ENCODE measurements at regions not wholly inside any gene's neighbourhood (a gene's known extent, or its start where the extent isn't known, plus 50 kb on each side); places are given as distances from the start of the nearest gene placed in this dataset.

DNA sequence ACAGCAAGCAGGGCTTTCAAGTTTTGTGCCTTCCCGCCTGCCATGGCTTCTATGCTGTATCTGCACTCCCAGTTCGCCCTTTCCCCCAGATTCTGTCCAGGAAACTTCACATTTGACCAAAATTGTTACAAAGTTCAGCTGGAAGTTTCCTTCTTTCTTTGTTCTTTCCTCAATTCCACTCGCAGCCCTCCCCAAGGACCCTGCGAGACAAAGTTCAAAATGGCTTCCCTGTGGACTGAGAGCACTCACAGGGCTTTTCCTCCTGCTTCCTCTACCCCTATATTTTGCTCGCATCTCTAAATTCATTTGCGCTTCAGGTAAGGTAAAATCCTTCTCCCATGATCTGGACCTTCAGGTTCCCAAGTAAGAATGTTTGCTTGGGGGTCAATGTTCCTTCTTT is 1348.4 kb upstream of the B3GALT2 start:
- H3K4me3 ChIP-seq (ENCODE audit: low read depth, low read length) = no peak overlapping the region
- TF ChIP-seq, protein P1, sequence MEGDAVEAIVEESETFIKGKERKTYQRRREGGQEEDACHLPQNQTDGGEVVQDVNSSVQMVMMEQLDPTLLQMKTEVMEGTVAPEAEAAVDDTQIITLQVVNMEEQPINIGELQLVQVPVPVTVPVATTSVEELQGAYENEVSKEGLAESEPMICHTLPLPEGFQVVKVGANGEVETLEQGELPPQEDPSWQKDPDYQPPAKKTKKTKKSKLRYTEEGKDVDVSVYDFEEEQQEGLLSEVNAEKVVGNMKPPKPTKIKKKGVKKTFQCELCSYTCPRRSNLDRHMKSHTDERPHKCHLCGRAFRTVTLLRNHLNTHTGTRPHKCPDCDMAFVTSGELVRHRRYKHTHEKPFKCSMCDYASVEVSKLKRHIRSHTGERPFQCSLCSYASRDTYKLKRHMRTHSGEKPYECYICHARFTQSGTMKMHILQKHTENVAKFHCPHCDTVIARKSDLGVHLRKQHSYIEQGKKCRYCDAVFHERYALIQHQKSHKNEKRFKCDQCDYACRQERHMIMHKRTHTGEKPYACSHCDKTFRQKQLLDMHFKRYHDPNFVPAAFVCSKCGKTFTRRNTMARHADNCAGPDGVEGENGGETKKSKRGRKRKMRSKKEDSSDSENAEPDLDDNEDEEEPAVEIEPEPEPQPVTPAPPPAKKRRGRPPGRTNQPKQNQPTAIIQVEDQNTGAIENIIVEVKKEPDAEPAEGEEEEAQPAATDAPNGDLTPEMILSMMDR (IDR thresholded peaks at IDR 0.05; ENCODE audit: borderline replicate concordance, insufficient read depth, low read depth, low read length) = no peak

DNA sequence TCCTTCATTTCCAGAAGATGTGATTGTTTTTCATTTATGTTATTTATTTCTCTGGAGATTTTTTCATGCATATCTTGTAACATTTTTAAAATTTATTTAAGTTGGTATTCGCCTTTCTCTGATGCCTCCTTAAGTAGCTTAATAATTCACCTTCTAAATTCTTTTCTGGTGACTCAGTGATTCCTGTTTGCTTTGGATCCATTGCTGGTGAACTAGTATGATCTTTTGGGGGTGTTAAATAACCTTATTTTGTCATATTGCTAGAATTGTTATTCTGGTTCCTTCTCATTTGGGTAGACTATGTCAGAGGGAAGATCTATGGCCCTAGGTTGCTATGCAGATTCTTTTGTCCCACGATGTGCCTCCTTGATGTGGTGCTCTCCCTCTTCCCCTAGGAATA is 1347.2 kb upstream of the B3GALT2 start:
- H3K4me3 ChIP-seq (ENCODE audit: low read depth, low read length) = no peak overlapping the region
- TF ChIP-seq, protein P1 (IDR thresholded peaks at IDR 0.05; ENCODE audit: borderline replicate concordance, insufficient read depth, low read depth, low read length) = no peak

DNA sequence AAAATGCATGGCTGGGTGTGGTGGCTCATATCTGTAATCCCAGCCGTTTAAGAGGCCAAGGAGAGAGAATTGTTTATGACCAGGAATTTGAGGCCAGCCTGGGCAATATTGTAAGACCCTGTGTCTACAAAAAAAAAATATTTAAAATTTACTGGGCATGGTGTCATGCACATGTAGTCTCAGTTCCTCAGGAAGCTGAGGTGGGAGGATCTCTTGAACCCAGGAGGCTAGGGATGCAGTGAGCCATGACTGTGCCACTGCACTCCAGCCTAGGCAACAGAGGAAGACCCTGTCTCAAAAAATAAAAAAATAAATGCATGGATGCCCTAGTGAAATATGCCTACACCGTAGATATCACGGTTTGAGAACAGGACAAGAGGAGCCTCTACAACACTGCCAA is 1331.2 kb upstream of the B3GALT2 start:
- TF ChIP-seq, protein P1 (IDR thresholded peaks at IDR 0.05; ENCODE audit: borderline replicate concordance, insufficient read depth, low read depth, low read length) = no peak
- no peak overlapping the region for H3K4me3 ChIP-seq (ENCODE audit: low read depth, low read length)

DNA sequence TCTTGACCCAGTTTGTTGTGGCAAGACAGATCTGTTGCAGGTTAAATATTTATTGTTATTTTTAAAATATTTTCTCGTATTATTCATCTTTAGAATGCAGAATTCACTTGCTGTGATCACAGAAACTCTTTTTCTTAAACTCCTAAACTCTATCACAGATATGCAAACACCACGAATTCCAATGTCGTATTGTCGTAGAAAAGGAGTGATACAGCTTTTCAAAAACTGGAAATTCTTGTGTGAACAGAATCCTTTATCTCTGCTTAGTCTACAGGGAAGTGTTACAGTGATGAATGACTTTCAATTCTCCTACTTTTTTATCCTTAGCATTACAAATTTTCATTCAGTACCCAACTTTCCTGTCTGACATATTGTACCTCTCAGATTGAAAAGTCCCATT is 1329.5 kb upstream of the B3GALT2 start:
- H3K4me3 ChIP-seq (ENCODE audit: low read depth, low read length) = no peak overlapping the region
- TF ChIP-seq, protein P1 (IDR thresholded peaks at IDR 0.05; ENCODE audit: borderline replicate concordance, insufficient read depth, low read depth, low read length) = no peak

DNA sequence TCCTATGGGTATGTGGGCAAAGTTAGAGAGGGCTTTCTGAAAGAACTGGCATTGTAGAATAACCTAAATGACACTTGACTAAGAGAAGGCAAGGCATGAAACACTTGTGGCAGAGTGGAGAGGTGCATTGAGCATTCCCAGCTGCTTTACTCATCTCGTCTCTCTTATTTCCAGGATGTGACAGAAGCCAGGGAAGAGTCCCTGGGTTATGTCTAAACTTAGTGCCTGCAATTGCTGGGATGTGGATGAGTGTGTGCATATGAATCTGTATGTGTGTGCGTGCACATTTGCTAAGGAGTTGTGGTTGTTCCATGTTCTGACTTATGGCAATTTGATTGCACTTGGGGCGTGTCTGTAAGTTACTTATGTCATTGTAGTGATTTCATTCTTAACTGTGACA is 1326.5 kb upstream of the B3GALT2 start:
- no peak overlapping the region for H3K4me3 ChIP-seq (ENCODE audit: low read depth, low read length)
- TF ChIP-seq, protein P1 (IDR thresholded peaks at IDR 0.05; ENCODE audit: borderline replicate concordance, insufficient read depth, low read depth, low read length) = no peak

DNA sequence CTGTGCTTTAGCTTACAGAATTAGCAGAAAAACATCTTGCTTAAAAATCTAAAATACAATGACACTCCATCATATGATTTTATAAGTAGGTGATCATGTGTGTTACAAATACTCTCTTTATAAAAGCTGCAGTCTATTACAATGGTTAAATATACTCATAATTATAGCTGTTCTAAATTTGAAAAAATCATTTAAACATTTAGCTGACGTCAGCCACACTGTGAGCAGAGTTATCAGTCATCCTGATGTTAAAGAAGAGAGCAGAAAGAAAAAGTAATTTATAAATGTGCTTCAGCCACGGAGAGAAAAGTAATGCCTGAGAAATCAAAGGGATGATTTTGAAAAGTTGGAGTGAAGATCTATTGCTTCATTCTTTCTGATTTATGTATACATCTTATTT is 1325.9 kb upstream of the B3GALT2 start:
- TF ChIP-seq, protein P1 (IDR thresholded peaks at IDR 0.05; ENCODE audit: borderline replicate concordance, insufficient read depth, low read depth, low read length) = no peak
- no peak overlapping the region for H3K4me3 ChIP-seq (ENCODE audit: low read depth, low read length)

DNA sequence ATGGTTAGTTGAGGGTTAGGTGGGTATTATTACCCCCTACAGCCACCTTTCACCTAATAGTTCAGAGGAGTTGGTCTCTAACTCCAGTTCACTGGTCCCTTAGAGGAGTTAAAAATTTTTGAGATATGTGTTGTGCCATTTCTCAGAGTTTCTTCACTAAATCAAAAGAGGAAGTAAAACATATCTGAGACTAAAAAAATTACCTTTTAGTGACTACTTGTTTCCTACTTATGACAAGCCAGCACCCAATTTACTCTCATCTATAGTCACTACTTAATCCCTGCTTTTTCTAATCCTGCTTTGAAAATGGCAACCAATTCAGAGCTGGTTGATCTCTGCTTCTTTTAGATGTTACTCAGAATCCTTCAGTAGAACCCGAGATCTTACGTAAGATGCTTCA is 1316.8 kb upstream of the B3GALT2 start:
- H3K4me3 ChIP-seq (ENCODE audit: low read depth, low read length) = no peak overlapping the region
- TF ChIP-seq, protein P1 (IDR thresholded peaks at IDR 0.05; ENCODE audit: borderline replicate concordance, insufficient read depth, low read depth, low read length) = no peak

Data from GM12875 (cell line).